NCI-H1694 (cell line): ENCODE measurements at regions not wholly inside any gene's neighbourhood (a gene's known extent, or its start where the extent isn't known, plus 50 kb on each side); places are given as distances from the start of the nearest gene placed in this dataset.

Experiments
- DNase-seq: peaks from one replicate; lab custom pipeline; 2025; lab: John Stamatoyannopoulos, UW

GRCh38 chr2:128554151-128554769 is 235.6 kb upstream of the HS6ST1 start:
- DNase-seq: no peak

- DNase-seq: no peak
Measured at GRCh38 chr2:128555433-128555832, 236.8 kb upstream of the HS6ST1 start.

- DNase-seq: no peak
Measured at GRCh38 chr2:128556089-128556488, 237.4 kb upstream of the HS6ST1 start.

GRCh38 chr2:128556633-128557032 is 238.0 kb upstream of the HS6ST1 start:
- no peak for DNase-seq

- no peak for DNase-seq
Measured at GRCh38 chr2:128557069-128557468, 238.4 kb upstream of the HS6ST1 start.

- no peak for DNase-seq
Measured at GRCh38 chr2:128557831-128558241, 239.2 kb upstream of the HS6ST1 start.

GRCh38 chr2:128558441-128558840 is 239.8 kb upstream of the HS6ST1 start:
- DNase-seq: no peak

GRCh38 chr2:128558895-128559532 is 240.3 kb upstream of the HS6ST1 start:
- DNase-seq: no peak

- no peak for DNase-seq
Measured at GRCh38 chr2:128559533-128560515, 241.2 kb upstream of the HS6ST1 start.

- DNase-seq: no peak
Measured at GRCh38 chr2:128560718-128561117, 242.1 kb upstream of the HS6ST1 start.

- no peak for DNase-seq
Measured at GRCh38 chr2:128562471-128563347, 244.0 kb upstream of the HS6ST1 start.

- DNase-seq: no peak
Measured at GRCh38 chr2:128563348-128563687, 244.7 kb upstream of the HS6ST1 start.

GRCh38 chr2:128564131-128564530 is 245.5 kb upstream of the HS6ST1 start:
- no peak for DNase-seq

GRCh38 chr2:128564551-128564950 is 245.9 kb upstream of the HS6ST1 start:
- DNase-seq: no peak

GRCh38 chr2:128565441-128565840 is 246.8 kb upstream of the HS6ST1 start:
- DNase-seq: no peak

GRCh38 chr2:128566671-128567070 is 248.0 kb upstream of the HS6ST1 start:
- no peak for DNase-seq

GRCh38 chr2:128568106-128568505 is 249.4 kb upstream of the HS6ST1 start:
- DNase-seq: no peak

- DNase-seq: no peak
Measured at GRCh38 chr2:128573116-128573515, 254.4 kb upstream of the HS6ST1 start.

- no peak for DNase-seq
Measured at GRCh38 chr2:128573531-128573930, 254.9 kb upstream of the HS6ST1 start.

- no peak for DNase-seq
Measured at GRCh38 chr2:128577141-128577930, 258.7 kb upstream of the HS6ST1 start.
